Astrocyte of the spinal cord (primary cell): ENCODE measurements at regions not wholly inside any gene's neighbourhood (a gene's known extent, or its start where the extent isn't known, plus 50 kb on each side); places are given as distances from the start of the nearest gene placed in this dataset.

Experiments used
- DNase-seq: peaks from one replicate; pipeline ENCODE4 v3.0.0; 2011; ENCODE audit warnings: low read depth, low spot score
- H3K4me3 ChIP-seq: 2 replicates; pipeline ENCODE4 v1.5.1; 2011; ENCODE audit warnings: low read depth, mild to moderate bottlenecking, low read length, moderate library complexity
- in situ Hi-C: cut with HindIII; loops from 2 replicates; pipeline ENCODE4 v1.10.0; 2017; ENCODE audit warnings: low sequenced_read_pairs
- TF ChIP-seq, protein P1 (sequence below): IDR thresholded peaks from 2 replicates; pipeline ENCODE4 v1.5.1; 2012; ENCODE audit warnings: low read depth, mild to moderate bottlenecking, low read length, inconsistent platforms

DNA sequence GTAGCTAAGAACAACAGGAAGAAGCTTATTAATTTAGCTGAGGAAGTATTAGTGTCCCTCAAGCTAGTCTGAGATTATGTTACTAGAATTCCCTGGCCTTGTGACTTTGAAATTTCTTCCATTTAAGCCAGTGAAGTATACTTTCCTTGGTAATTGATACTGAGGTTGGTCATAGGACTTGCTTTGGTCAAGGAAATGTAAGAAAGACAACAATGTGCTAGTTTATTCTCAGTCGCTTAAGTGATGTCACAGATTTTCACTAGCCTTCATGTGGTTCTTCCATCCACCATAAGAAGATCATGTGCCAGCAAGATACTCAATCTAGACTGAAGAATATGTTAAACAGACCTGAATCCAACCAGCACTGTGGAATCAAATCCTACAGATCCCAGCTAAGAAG is 1140.1 kb downstream of the TECRL start:
- in situ Hi-C loops: no loop called here
- DNase-seq: no peak
- TF ChIP-seq, protein P1, sequence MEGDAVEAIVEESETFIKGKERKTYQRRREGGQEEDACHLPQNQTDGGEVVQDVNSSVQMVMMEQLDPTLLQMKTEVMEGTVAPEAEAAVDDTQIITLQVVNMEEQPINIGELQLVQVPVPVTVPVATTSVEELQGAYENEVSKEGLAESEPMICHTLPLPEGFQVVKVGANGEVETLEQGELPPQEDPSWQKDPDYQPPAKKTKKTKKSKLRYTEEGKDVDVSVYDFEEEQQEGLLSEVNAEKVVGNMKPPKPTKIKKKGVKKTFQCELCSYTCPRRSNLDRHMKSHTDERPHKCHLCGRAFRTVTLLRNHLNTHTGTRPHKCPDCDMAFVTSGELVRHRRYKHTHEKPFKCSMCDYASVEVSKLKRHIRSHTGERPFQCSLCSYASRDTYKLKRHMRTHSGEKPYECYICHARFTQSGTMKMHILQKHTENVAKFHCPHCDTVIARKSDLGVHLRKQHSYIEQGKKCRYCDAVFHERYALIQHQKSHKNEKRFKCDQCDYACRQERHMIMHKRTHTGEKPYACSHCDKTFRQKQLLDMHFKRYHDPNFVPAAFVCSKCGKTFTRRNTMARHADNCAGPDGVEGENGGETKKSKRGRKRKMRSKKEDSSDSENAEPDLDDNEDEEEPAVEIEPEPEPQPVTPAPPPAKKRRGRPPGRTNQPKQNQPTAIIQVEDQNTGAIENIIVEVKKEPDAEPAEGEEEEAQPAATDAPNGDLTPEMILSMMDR: no peak
- H3K4me3 ChIP-seq: no peak overlapping the region

DNA sequence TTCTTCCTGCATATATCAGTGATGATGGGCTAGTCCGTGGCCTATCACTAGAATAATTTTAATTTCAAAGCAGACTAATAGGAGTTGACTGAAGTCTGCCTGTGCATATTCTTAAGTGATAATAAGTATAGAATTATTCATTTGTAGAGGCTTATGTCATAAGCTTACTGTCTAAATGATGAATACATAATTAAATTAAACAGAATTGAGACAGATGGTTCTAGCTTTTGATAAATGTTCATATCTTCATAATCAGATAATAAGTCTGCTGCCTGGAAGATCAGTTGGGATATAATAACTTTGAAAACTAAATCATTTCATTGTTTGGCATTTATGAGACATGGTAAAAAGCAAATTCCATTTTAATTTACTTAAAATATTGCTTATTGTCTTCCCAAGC is 1175.6 kb downstream of the TECRL start:
- in situ Hi-C loops: no loop called here
- TF ChIP-seq, protein P1: no peak
- DNase-seq: no peak
- H3K4me3 ChIP-seq: no peak overlapping the region

DNA sequence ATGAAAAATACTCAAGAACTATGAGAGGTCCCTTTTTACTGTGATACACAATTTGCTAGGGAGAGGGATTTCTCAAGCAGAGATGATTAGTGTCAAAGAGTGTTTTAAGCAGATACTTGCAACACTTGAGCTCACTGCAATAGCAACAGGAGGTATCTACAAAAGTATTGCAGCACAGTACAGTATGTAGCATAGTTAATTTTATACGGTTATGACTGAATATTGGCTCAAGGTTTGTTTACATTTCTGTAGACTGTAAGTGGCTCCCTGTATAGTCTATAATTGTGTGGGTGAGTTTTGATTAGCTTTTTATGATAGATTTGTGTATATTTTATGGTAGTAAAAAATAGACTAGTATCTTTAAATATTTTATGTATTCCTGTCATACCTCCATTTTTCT is 1177.2 kb downstream of the TECRL start:
- no peak for DNase-seq
- TF ChIP-seq, protein P1: no peak
- in situ Hi-C loops: no loop called here
- H3K4me3 ChIP-seq: no peak overlapping the region

DNA sequence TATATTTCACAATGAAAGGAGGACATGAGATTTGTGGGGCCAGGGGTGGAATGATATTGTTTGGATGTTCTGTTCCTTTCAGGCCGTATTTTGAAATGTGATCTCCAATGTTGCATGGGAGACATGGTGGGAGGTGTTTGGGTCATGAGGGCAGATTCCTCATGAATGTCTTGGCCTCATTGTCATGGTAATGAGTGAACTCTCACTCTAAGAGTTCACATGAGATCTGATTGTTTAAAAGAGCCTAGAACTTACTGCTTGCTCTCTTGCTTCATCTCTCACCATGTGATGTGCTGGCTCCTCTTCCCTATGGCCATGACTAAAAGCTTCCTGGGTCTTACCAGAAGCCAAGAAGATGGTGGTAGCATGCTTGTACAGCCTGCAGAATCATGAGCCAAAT is 1183.0 kb downstream of the TECRL start:
- TF ChIP-seq, protein P1: no peak
- no peak overlapping the region for H3K4me3 ChIP-seq
- in situ Hi-C loops: no loop called here
- no peak for DNase-seq

DNA sequence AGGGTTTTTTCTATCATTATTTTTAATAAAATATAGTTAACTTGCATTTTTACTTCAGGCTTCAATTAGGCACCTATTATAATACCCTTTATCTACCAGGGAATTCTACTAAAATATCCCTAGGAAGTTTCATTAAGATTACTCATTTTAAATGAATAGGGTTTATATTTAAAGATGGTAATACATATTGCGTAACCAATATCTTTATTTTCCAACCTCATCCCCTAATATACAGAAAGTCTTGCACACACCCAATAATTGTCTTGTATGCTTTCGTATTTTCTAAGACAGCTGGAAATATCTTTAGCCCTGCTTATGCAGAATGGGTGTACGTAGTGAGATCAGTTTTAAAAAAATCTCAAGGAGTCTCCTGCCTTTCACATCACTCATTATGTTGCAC is 1186.8 kb downstream of the TECRL start:
- TF ChIP-seq, protein P1: no peak
- no peak overlapping the region for H3K4me3 ChIP-seq
- no peak for DNase-seq
- in situ Hi-C loops: no loop called here

DNA sequence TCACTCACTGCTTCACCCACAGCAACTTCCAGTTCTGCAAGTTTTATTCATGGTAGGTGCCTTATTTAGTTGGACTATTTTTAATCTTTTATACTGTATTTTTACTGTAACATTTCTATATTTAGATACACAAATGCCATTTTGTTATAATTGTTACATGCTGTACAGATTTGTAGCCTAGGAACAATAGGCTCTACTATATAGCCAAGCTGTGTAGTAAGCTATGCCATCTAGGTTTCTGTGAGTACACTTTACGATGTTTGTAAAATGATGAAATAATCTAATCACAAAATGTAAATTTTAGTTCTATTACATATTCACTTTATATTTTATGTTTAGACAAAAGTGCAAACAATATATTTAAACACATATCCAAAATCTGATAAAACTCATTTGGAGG is 1187.8 kb downstream of the TECRL start:
- TF ChIP-seq, protein P1: no peak
- H3K4me3 ChIP-seq: no peak overlapping the region
- DNase-seq: no peak
- in situ Hi-C loops: no loop called here

DNA sequence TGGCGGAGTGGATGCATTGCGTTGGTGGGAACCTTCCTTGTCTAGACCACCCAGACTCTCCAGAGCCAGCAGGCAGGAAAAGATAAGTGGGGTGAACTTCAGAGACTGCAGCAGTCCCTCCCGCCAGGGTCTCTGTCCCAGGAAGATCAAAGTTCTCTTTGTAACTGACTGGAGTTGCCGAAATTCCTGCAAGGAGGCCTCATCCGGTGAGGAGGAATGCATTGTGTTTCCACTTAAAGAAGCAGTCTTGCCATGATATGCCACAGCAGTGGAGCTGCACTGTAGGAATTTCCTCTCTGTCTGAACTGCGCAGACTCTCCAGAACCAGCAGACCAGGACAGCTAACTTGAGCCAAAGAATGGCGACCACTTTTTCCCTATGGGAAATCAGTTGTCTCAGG is 1190.4 kb downstream of the TECRL start:
- in situ Hi-C loops: no loop called here
- TF ChIP-seq, protein P1: no peak
- no peak for DNase-seq
- no peak overlapping the region for H3K4me3 ChIP-seq
